Astrocyte of the hippocampus (primary cell): ENCODE measurements at regions not wholly inside any gene's neighbourhood (a gene's known extent, or its start where the extent isn't known, plus 50 kb on each side); places are given as distances from the start of the nearest gene placed in this dataset.
"Not testable (repeated sequence)": the region's sequence is repeated elsewhere in the genome, so short reads cannot be mapped to it uniquely, and the experiment has no call there.

ENCODE experiments used
- DNase-seq: peaks from one replicate; pipeline ENCODE4 v3.0.0; 2011; ENCODE audit warnings: low read depth, low spot score

- DNase-seq: no peak
Observed at GRCh38 chr7:155395176-155395797, 62.6 kb upstream of the EN2 start.

- no peak for DNase-seq
Observed at GRCh38 chr7:155396661-155397060, 61.3 kb upstream of the EN2 start.

GRCh38 chr7:155397758-155398714 lies 59.9 kb upstream of the EN2 start:
- not testable (repeated sequence) for DNase-seq

GRCh38 chr7:155398944-155399343 lies 59.0 kb upstream of the EN2 start:
- DNase-seq: no peak

GRCh38 chr7:155399577-155399976 lies 58.4 kb upstream of the EN2 start:
- no peak for DNase-seq

- no peak for DNase-seq
Observed at GRCh38 chr7:155401231-155401630, 56.7 kb upstream of the EN2 start.

- no peak for DNase-seq
Observed at GRCh38 chr7:155401884-155402283, 56.0 kb upstream of the EN2 start.

- DNase-seq: no peak
Observed at GRCh38 chr7:155402941-155403340, 55.0 kb upstream of the EN2 start.

GRCh38 chr7:155404976-155405375 lies 53.0 kb upstream of the EN2 start:
- DNase-seq: no peak

GRCh38 chr7:155405399-155406318 lies 52.3 kb upstream of the EN2 start:
- DNase-seq: no peak

GRCh38 chr7:155407799-155408198 lies 50.1 kb upstream of the EN2 start:
- no peak for DNase-seq
